ENCODE measurements at regions not wholly inside any gene's neighbourhood (a gene's known extent, or its start where the extent isn't known, plus 50 kb on each side); places are given as distances from the start of the nearest gene placed in this dataset.

DNA sequence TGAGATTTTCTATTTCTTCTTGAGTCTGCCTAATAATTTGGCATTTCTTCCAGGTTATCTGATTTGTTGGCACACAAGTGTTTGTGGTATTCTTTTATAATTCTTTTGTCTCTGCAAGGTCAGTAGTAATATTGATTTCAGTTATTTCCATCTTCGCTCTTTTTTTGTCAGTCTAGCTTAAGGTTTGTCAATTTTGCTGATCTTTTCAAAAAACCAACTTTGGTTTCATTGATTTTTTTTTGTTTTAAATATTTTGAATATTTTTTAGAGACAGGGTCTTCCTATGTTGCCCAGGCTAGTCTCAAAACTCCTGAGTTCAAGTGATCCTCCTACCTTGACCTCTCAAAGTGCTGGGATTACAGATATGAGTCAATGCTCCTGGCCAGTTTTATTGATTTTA, 162.8 kb downstream of the BARX1 start (continued):
- TF ChIP-seq SRSF9 (IDR thresholded peaks at IDR 0.05; ENCODE audit: borderline replicate concordance, low read depth, low read length) = no peak
- no peak for TF ChIP-seq CHD2 (IDR thresholded peaks at IDR 0.05; ENCODE audit: low read depth, low read length)
- TF ChIP-seq ZFP1 (CRISPR knock-in tag; IDR thresholded peaks at IDR 0.05) = no peak
- TF ChIP-seq ZNF316 (IDR thresholded peaks at IDR 0.05) = peak; percentile 86
- no peak for TF ChIP-seq STAT5B (CRISPR knock-in tag; IDR thresholded peaks at IDR 0.05)
- TF ChIP-seq POU5F1 (IDR thresholded peaks at IDR 0.05; ENCODE audit: borderline replicate concordance, low read depth, low read length, partially characterized antibody) = no peak
- no peak for TF ChIP-seq TSC22D4 (tag; IDR thresholded peaks at IDR 0.05)
- no peak for TF ChIP-seq MAFK (IDR thresholded peaks at IDR 0.05; ENCODE audit: low read length)
- no peak for TF ChIP-seq ELK1 (CRISPR knock-in tag; IDR thresholded peaks at IDR 0.05)
- no peak for TF ChIP-seq HMG20B (CRISPR knock-in tag; IDR thresholded peaks at IDR 0.05)
- TF ChIP-seq DPF2 (IDR thresholded peaks at IDR 0.05) = no peak
- no peak for TF ChIP-seq DMBX1 (CRISPR knock-in tag; IDR thresholded peaks at IDR 0.05; ENCODE audit: borderline replicate concordance)
- no peak for TF ChIP-seq ESRRB (CRISPR knock-in tag; IDR thresholded peaks at IDR 0.05; ENCODE audit: borderline replicate concordance)
- no peak for TF ChIP-seq GATAD2B (IDR thresholded peaks at IDR 0.05; ENCODE audit: borderline replicate concordance)
- TF ChIP-seq, protein P1, sequence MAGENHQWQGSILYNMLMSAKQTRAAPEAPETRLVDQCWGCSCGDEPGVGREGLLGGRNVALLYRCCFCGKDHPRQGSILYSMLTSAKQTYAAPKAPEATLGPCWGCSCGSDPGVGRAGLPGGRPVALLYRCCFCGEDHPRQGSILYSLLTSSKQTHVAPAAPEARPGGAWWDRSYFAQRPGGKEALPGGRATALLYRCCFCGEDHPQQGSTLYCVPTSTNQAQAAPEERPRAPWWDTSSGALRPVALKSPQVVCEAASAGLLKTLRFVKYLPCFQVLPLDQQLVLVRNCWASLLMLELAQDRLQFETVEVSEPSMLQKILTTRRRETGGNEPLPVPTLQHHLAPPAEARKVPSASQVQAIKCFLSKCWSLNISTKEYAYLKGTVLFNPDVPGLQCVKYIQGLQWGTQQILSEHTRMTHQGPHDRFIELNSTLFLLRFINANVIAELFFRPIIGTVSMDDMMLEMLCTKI (IDR thresholded peaks at IDR 0.05; ENCODE audit: partially characterized antibody) = no peak
- TF ChIP-seq ZNF780A (CRISPR knock-in tag; IDR thresholded peaks at IDR 0.05) = no peak
